Neural progenitor cell (in vitro differentiated cells): ENCODE measurements at regions not wholly inside any gene's neighbourhood (a gene's known extent, or its start where the extent isn't known, plus 50 kb on each side); places are given as distances from the start of the nearest gene placed in this dataset.

Experiments
- DNase-seq: peaks from one replicate; pipeline ENCODE4 v3.0.0-alpha.2; 2016; ENCODE audit warnings: low spot score
- H2AFZ ChIP-seq: fragments of 200-600 bp; sonication (generic); replicated peaks from 2 replicates; pipeline ENCODE4 v1.6.1; 2016; ENCODE audit warnings: antibody characterized with exemption
- H3F3A ChIP-seq: fragments of 200-600 bp; sonication (generic); 2 replicates; pipeline ENCODE4 v1.6.1; 2016; ENCODE audit warnings: antibody characterized with exemption, low read depth
- H3K27ac ChIP-seq: fragments of 200-600 bp; sonication (generic); 2 replicates; pipeline ENCODE4 v1.5.1; 2016; ENCODE audit warnings: mild to moderate bottlenecking
- H3K27me3 ChIP-seq: fragments of 200-600 bp; sonication (generic); 2 replicates; pipeline ENCODE4 v1.6.1; 2016; ENCODE audit warnings: mild to moderate bottlenecking, moderate library complexity
- H3K36me3 ChIP-seq: fragments of 200-600 bp; sonication (generic); 2 replicates; pipeline ENCODE4 v1.5.1; 2016
- H3K4me1 ChIP-seq: fragments of 200-600 bp; sonication (generic); 2 replicates; pipeline ENCODE4 v1.6.1; 2016; ENCODE audit warnings: mixed run types
- H3K4me2 ChIP-seq: fragments of 200-600 bp; sonication (generic); 2 replicates; pipeline ENCODE4 v1.6.1; 2016
- H3K4me3 ChIP-seq: fragments of 200-600 bp; sonication (generic); 2 replicates; pipeline ENCODE4 v1.5.1; 2016
- H3K79me2 ChIP-seq: fragments of 200-600 bp; sonication (generic); 2 replicates; pipeline ENCODE4 v1.6.1; 2016; ENCODE audit warnings: low read depth
- H3K9ac ChIP-seq: fragments of 200-600 bp; sonication (generic); 2 replicates; pipeline ENCODE4 v1.6.1; 2016
- H3K9me3 ChIP-seq: fragments of 200-600 bp; sonication (generic); 2 replicates; pipeline ENCODE4 v1.5.1; 2016; ENCODE audit warnings: low read depth
- H4K20me1 ChIP-seq: fragments of 200-600 bp; sonication (generic); 2 replicates; pipeline ENCODE4 v1.6.1; 2016; ENCODE audit warnings: low read depth
- H3K27ac Mint-ChIP-seq: 3 replicates; pipeline ENCODE4 v1.8.0; 2021; ENCODE audit warnings: mixed read lengths
- H3K27me3 Mint-ChIP-seq: 2 replicates; pipeline ENCODE4 v1.8.0; 2022; ENCODE audit warnings: low read depth, mild to moderate bottlenecking, inconsistent platforms, moderate library complexity, mixed read lengths; ENCODE audit not compliant: insufficient read depth
- H3K36me3 Mint-ChIP-seq: 3 replicates; pipeline ENCODE4 v1.8.0; 2021; ENCODE audit warnings: mixed read lengths
- H3K4me1 Mint-ChIP-seq: 3 replicates; pipeline ENCODE4 v1.8.0; 2021; ENCODE audit warnings: mixed read lengths
- H3K4me3 Mint-ChIP-seq: 3 replicates; pipeline ENCODE4 v1.8.0; 2021; ENCODE audit warnings: mild to moderate bottlenecking, moderate library complexity, mixed read lengths
- H3K9me3 Mint-ChIP-seq: 3 replicates; pipeline ENCODE4 v1.8.0; 2020; ENCODE audit warnings: mixed read lengths
- EZH2 ChIP-seq: fragments of 200-600 bp; sonication (generic); IDR thresholded peaks from 2 replicates; pipeline ENCODE4 v1.6.1; 2017; ENCODE audit warnings: antibody characterized with exemption, mild to moderate bottlenecking, moderate library complexity
- EZH2phosphoT487 ChIP-seq: fragments of 200-600 bp; sonication (generic); IDR thresholded peaks from 2 replicates; pipeline ENCODE4 v1.6.1; 2017; ENCODE audit warnings: antibody characterized with exemption
- TF ChIP-seq, protein P1 (sequence below): fragments of 200-600 bp; sonication (generic); IDR thresholded peaks from 2 replicates; pipeline ENCODE4 v1.5.1; 2017; ENCODE audit warnings: antibody characterized with exemption, mild to moderate bottlenecking

DNA sequence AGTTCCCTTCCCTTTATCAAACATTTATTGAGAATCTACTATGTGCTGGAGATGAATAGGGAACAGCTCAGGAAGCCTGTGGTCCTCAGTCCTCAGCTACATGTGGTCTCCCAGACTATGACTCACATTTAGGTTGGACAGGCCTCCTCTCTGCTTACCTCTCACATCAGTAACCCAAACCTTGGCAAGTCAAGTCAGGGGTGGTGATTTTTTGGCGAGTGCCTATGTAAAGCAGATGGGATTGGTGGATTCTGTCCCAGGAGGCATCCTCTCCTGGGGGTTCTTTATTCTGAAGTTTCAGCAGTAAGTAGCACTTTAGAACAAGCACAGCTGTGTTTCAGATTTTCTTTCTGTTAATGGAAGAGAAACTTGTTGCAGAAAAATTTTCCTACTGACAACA is 241.3 kb downstream of the PRDM2 start:
- Mint-ChIP-seq H3K36me3 (no peaks in the 10 kb centered on the region), H3K4me3 (no peak overlapping the region), H3K9me3 (peaks cover 2% of the 10 kb centered on the region), H3K27me3 (no peaks in the 10 kb centered on the region), H3K27ac (no peak overlapping the region), H3K4me1 (no peaks in the 10 kb centered on the region)
- Histone ChIP-seq H4K20me1 (no peaks in the 10 kb centered on the region), H3K27me3 (no peaks in the 10 kb centered on the region), H3K4me3 (no peak overlapping the region), H3K36me3 (no peaks in the 10 kb centered on the region), H3K4me1 (no peaks in the 10 kb centered on the region), H2AFZ (no peak overlapping the region), H3K27ac (no peak overlapping the region), H3K9me3 (peaks cover 4% of the 10 kb centered on the region), H3K9ac (no peak overlapping the region), H3K79me2 (no peaks in the 10 kb centered on the region), H3F3A (no peaks in the 10 kb centered on the region), H3K4me2 (no peak overlapping the region)
- DNase-seq = no peak
- TF ChIP-seq EZH2phosphoT487 (no peak), EZH2 (no peak)
- TF ChIP-seq, protein P1, sequence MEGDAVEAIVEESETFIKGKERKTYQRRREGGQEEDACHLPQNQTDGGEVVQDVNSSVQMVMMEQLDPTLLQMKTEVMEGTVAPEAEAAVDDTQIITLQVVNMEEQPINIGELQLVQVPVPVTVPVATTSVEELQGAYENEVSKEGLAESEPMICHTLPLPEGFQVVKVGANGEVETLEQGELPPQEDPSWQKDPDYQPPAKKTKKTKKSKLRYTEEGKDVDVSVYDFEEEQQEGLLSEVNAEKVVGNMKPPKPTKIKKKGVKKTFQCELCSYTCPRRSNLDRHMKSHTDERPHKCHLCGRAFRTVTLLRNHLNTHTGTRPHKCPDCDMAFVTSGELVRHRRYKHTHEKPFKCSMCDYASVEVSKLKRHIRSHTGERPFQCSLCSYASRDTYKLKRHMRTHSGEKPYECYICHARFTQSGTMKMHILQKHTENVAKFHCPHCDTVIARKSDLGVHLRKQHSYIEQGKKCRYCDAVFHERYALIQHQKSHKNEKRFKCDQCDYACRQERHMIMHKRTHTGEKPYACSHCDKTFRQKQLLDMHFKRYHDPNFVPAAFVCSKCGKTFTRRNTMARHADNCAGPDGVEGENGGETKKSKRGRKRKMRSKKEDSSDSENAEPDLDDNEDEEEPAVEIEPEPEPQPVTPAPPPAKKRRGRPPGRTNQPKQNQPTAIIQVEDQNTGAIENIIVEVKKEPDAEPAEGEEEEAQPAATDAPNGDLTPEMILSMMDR = no peak

DNA sequence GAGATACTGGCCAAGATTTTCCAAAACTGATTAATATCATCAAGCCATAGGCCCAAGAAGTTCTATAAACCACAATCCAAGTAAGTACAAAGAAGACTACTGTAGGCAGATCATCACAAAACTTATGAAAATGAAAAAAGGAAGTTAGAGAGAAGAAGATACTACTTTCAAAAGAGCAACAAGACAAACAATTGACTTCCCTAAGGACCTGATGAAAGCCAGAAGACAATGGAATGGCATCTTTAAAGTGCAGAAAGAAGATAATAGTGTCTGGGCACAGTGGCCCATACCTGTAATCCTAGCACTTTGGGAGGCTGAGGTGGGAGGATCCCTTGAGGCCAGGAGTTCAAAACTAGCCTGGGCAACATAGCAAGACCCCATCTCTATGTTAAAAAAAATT is 243.1 kb downstream of the PRDM2 start:
- TF ChIP-seq EZH2phosphoT487 (no peak), EZH2 (no peak)
- TF ChIP-seq, protein P1 = no peak
- no peak overlapping the region for H3K9ac ChIP-seq
- H3K36me3 ChIP-seq = no peaks in the 10 kb centered on the region
- H4K20me1 ChIP-seq = no peaks in the 10 kb centered on the region
- no peaks in the 10 kb centered on the region for H3K4me1 Mint-ChIP-seq
- H3K4me2 ChIP-seq = no peak overlapping the region
- no peak for DNase-seq
- H3K9me3 Mint-ChIP-seq = peaks cover 2% of the 10 kb centered on the region
- H3F3A ChIP-seq = no peaks in the 10 kb centered on the region
- no peaks in the 10 kb centered on the region for H3K27me3 ChIP-seq
- no peaks in the 10 kb centered on the region for H3K4me1 ChIP-seq
- no peak overlapping the region for H3K4me3 ChIP-seq
- H3K4me3 Mint-ChIP-seq = no peak overlapping the region
- no peak overlapping the region for H2AFZ ChIP-seq
- H3K79me2 ChIP-seq = no peaks in the 10 kb centered on the region
- no peak overlapping the region for H3K27ac Mint-ChIP-seq
- no peaks in the 10 kb centered on the region for H3K36me3 Mint-ChIP-seq
- peaks cover 3% of the 10 kb centered on the region for H3K27me3 Mint-ChIP-seq
- no peak overlapping the region for H3K27ac ChIP-seq
- peaks cover 4% of the 10 kb centered on the region for H3K9me3 ChIP-seq

GRCh38 chr1:13945856-13946255 is 245.9 kb downstream of the PRDM2 start:
- Histone ChIP-seq H3K27ac (no peak overlapping the region), H3K27me3 (no peaks in the 10 kb centered on the region), H2AFZ (no peak overlapping the region), H3K4me1 (no peaks in the 10 kb centered on the region), H3K9me3 (peaks cover 4% of the 10 kb centered on the region), H3K79me2 (no peaks in the 10 kb centered on the region), H3K9ac (no peak overlapping the region), H3K4me3 (no peak overlapping the region), H3F3A (no peaks in the 10 kb centered on the region), H4K20me1 (no peaks in the 10 kb centered on the region), H3K36me3 (no peaks in the 10 kb centered on the region), H3K4me2 (no peak overlapping the region)
- Mint-ChIP-seq H3K27me3 (peaks cover 19% of the 10 kb centered on the region), H3K9me3 (peaks cover 2% of the 10 kb centered on the region), H3K27ac (no peak overlapping the region), H3K36me3 (no peaks in the 10 kb centered on the region), H3K4me1 (peaks cover 14% of the 10 kb centered on the region), H3K4me3 (no peak overlapping the region)
- TF ChIP-seq, protein P1 = no peak
- TF ChIP-seq EZH2 = no peak
- TF ChIP-seq EZH2phosphoT487 = no peak
- DNase-seq = no peak
